ENCODE measurements at regions not wholly inside any gene's neighbourhood (a gene's known extent, or its start where the extent isn't known, plus 50 kb on each side); places are given as distances from the start of the nearest gene placed in this dataset.

- peak; percentile 26; the same call in 1 of the 2 replicates for TF ChIP-seq CTCF (IDR thresholded peaks at IDR 0.05; ENCODE audit: low read depth, low read length)
These were observed 83.2 kb upstream of the PLSCR4 start for GRCh38 chr3:146334151-146334550.

GRCh38 chr3:146331967-146332366 is 81.1 kb upstream of the PLSCR4 start:
- H3K4me3 ChIP-seq (ENCODE audit: low read depth, low read length): no peak overlapping the region
- TF ChIP-seq CTCF (IDR thresholded peaks at IDR 0.05; ENCODE audit: low read depth, low read length): no peak

More at GRCh38 chr3:146334151-146334550, 83.2 kb upstream of the PLSCR4 start:
- H3K4me3 ChIP-seq (ENCODE audit: low read depth, low read length): no peak overlapping the region

GRCh38 chr3:146326875-146327543 is 76.1 kb upstream of the PLSCR4 start:
- H3K4me3 ChIP-seq (ENCODE audit: low read depth, low read length): no peak overlapping the region
- peak; percentile 18; the same call in 1 of the 2 replicates for TF ChIP-seq CTCF (IDR thresholded peaks at IDR 0.05; ENCODE audit: low read depth, low read length)

GRCh38 chr3:146325170-146325569 is 74.3 kb upstream of the PLSCR4 start:
- H3K4me3 ChIP-seq (ENCODE audit: low read depth, low read length): no peak overlapping the region
- TF ChIP-seq CTCF (IDR thresholded peaks at IDR 0.05; ENCODE audit: low read depth, low read length): no peak

GRCh38 chr3:146322216-146322817 is 71.4 kb upstream of the PLSCR4 start:
- TF ChIP-seq CTCF (IDR thresholded peaks at IDR 0.05; ENCODE audit: low read depth, low read length): no peak
- no peak overlapping the region for H3K4me3 ChIP-seq (ENCODE audit: low read depth, low read length)

GRCh38 chr3:146314871-146315270 is 64.0 kb upstream of the PLSCR4 start:
- H3K4me3 ChIP-seq (ENCODE audit: low read depth, low read length): no peak overlapping the region
- no peak for TF ChIP-seq CTCF (IDR thresholded peaks at IDR 0.05; ENCODE audit: low read depth, low read length)

- no peak for TF ChIP-seq CTCF (IDR thresholded peaks at IDR 0.05; ENCODE audit: low read depth, low read length)
- no peak overlapping the region for H3K4me3 ChIP-seq (ENCODE audit: low read depth, low read length)
These were observed 62.8 kb upstream of the PLSCR4 start for GRCh38 chr3:146313746-146314111.

All from WI38 (cell line).